HepG2 (cell line): ENCODE measurements at regions not wholly inside any gene's neighbourhood (a gene's known extent, or its start where the extent isn't known, plus 50 kb on each side); places are given as distances from the start of the nearest gene placed in this dataset.

Experiments
- ATAC-seq: fragments of 200-7000 bp; cut with Tn5 transposase; 3 replicates; pipeline ENCODE4 v1.9.1; 2020; ENCODE audit warnings: mild to moderate bottlenecking, moderate library complexity
- BruUV-seq: library from RNA; stranded (reverse); fragments of 400-500 nt; replicated peaks from 2 replicates; lab custom pipeline; 2021; lab: Mats Ljungman, UMichigan
- CTCF ChIA-PET: fragments of 300-600 bp; formaldehyde crosslinking; extraction: SDS; loops from one replicate; lab custom pipeline; 2021; ENCODE audit warnings: low total read pairs, inconsistent platforms, low intra/inter-chr PET ratio; lab: Yijun Ruan, JAX
- POLR2A ChIA-PET: fragments of 350-600 bp; sonication (Branson Sonifier 250); formaldehyde crosslinking; loops from one replicate; lab custom pipeline; 2020; ENCODE audit warnings: antibody characterized with exemption, inconsistent platforms; lab: Yijun Ruan, JAX
- DNase-seq: peaks from one replicate; pipeline ENCODE4 v3.0.0-alpha.2; 2015; ENCODE audit warnings: low spot score
- FAIRE-seq: peaks from 3 replicates; lab custom pipeline; 2011; peaks lifted over from hg19 to GRCh38; lab: Jason Lieb, UNC
- H2AFZ ChIP-seq: one replicate; pipeline ENCODE4 v1.6.1; 2011; ENCODE audit warnings: low read length, inconsistent platforms
- H3K27ac ChIP-seq: fragments of 300-600 bp; 3 replicates; pipeline ENCODE4 v1.8.0; 2011; ENCODE audit warnings: mixed run types, mild to moderate bottlenecking, mixed read lengths, low read length, inconsistent platforms; ENCODE audit not compliant: insufficient read depth; ENCODE audit errors: extremely low read length
- H3K27me3 ChIP-seq, 2 experiments: fragments of 200-600 bp in 1 of 2; 2 replicates in 1 of 2; 3 replicates in 1 of 2; pipeline versions ENCODE4 v1.6.0 to v1.8.0; 2011; ENCODE audit warnings: low read length in 2 of 2, mild to moderate bottlenecking in 2 of 2, moderate library complexity in 2 of 2, inconsistent platforms in 1 of 2; ENCODE audit not compliant: insufficient read depth in 2 of 2, control insufficient read depth in 1 of 2
- H3K36me3 ChIP-seq, 2 experiments: fragments of 200-600 bp in 1 of 2; replicated peaks in 1 of 2; 2 replicates in 1 of 2; 3 replicates in 1 of 2; pipeline versions ENCODE4 v1.5.1 to v1.8.0; 2011; ENCODE audit warnings: low read length in 2 of 2, inconsistent platforms in 1 of 2; ENCODE audit not compliant: insufficient read depth in 2 of 2, control insufficient read depth in 1 of 2
- H3K4me1 ChIP-seq: 2 replicates; pipeline ENCODE4 v1.5.1; 2012; ENCODE audit warnings: low read length, inconsistent platforms; ENCODE audit not compliant: insufficient read depth
- H3K4me2 ChIP-seq: 2 replicates; pipeline ENCODE4 v1.6.0; 2011; ENCODE audit warnings: low read depth, low read length, inconsistent platforms
- H3K4me3 ChIP-seq, 3 experiments: fragments of 200-600 bp in 1 of 3; sonication (generic), shearing (Covaris generic) in 1 of 3; replicated peaks in 1 of 3; 2 replicates each; pipeline ENCODE4 v1.5.1; 2011 to 2016; ENCODE audit warnings: low read length in 3 of 3, inconsistent platforms in 2 of 3, low read depth in 2 of 3, mild to moderate bottlenecking in 2 of 3, control low read depth in 1 of 3, mixed read lengths in 1 of 3; ENCODE audit not compliant: insufficient read depth in 1 of 3
- H3K79me2 ChIP-seq: one replicate; pipeline ENCODE4 v1.6.1; 2011; ENCODE audit warnings: low read length, inconsistent platforms; ENCODE audit not compliant: insufficient read depth
- H3K9ac ChIP-seq: 2 replicates; pipeline ENCODE4 v1.6.0; 2011; ENCODE audit warnings: mild to moderate bottlenecking, low read depth, low read length, inconsistent platforms; ENCODE audit not compliant: insufficient read depth
- H3K9me3 ChIP-seq: 2 replicates; pipeline ENCODE4 v1.5.1; 2012; ENCODE audit warnings: mild to moderate bottlenecking, low read length
- H4K20me1 ChIP-seq: 2 replicates; pipeline ENCODE4 v1.6.0; 2011; ENCODE audit warnings: inconsistent platforms, mild to moderate bottlenecking, low read length, moderate library complexity; ENCODE audit not compliant: insufficient read depth
- AFF4 ChIP-seq: sonication (generic); formaldehyde crosslinking; IDR thresholded peaks from 2 replicates; pipeline ENCODE4 v1.4.0; 2020; ENCODE audit warnings: missing genetic modification reagents
- CC2D1A ChIP-seq: sonication (generic); formaldehyde crosslinking; IDR thresholded peaks from 2 replicates; pipeline ENCODE4 v1.8.1; 2023; ENCODE audit warnings: mild to moderate bottlenecking, missing genetic modification reagents
- IRF2 ChIP-seq: IDR thresholded peaks from 2 replicates; pipeline ENCODE4 v1.6.1; 2018; ENCODE audit warnings: missing genetic modification reagents, missing compliant biosample characterization
- IRX3 ChIP-seq: sonication (generic); formaldehyde crosslinking; IDR thresholded peaks from 2 replicates; pipeline ENCODE4 v1.8.1; 2023; ENCODE audit warnings: mild to moderate bottlenecking, low read depth, missing genetic modification reagents, borderline replicate concordance
- MAFK ChIP-seq, 2 experiments: IDR thresholded peaks in 1 of 2; conservative IDR thresholded peaks in 1 of 2; 2 replicates each; pipeline ENCODE4 v1.6.1; 2011; ENCODE audit warnings: improper control_type of control experiment in 2 of 2, low read length in 2 of 2
- RXRA ChIP-seq: sonication (generic); formaldehyde crosslinking; IDR thresholded peaks from 2 replicates; pipeline ENCODE4 v1.5.1; 2020; ENCODE audit warnings: missing genetic modification reagents
- ZNF460 ChIP-seq: sonication (generic); formaldehyde crosslinking; IDR thresholded peaks from 2 replicates; pipeline ENCODE4 v1.5.1; 2020; ENCODE audit warnings: missing genetic modification reagents, mild to moderate bottlenecking, borderline replicate concordance
- WGBS: methylation state at CpG from one replicate; pipeline ENCODE4 v1.1.6; 2017; ENCODE audit warnings: low lambda C conversion rate; 5-methylcytosine and 5-hydroxymethylcytosine counted together
- in situ Hi-C: cut with HindIII; loops from 2 replicates; pipeline ENCODE4 v1.10.0; 2017; ENCODE audit warnings: low pct_unique_long_range_greater_than_20kb; ENCODE audit not compliant: extremely low pct_ligation_motif_present
- intact Hi-C: fragments of 100-400 bp; cut with micrococcal nuclease; formaldehyde crosslinking; loops from one replicate; pipeline ENCODE4 v1.10.0; 2022; ENCODE audit not compliant: unreplicated experiment

- no peaks in the 10 kb centered on the region for H3K9me3 ChIP-seq
- ChIA-PET CTCF (interaction anchor here (1.4 kb wide), 1 partner anchor 485 kb away, joined by 6 read pairs; no protein-coding TSS in a partner anchor), POLR2A (no interaction called here)
- no peak overlapping the region for H3K9ac ChIP-seq
- H3K36me3 ChIP-seq = no peaks in the 10 kb centered on the region
- peaks cover 10% of the 10 kb centered on the region; the same call in 1 of the 2 replicates for H3K4me1 ChIP-seq
- no peak overlapping the region for H3K4me3 ChIP-seq
- in situ Hi-C loops = loop anchor here (5.0 kb wide), 1 partner anchor 486 kb away; no protein-coding TSS in a partner anchor
- no peak overlapping the region for H2AFZ ChIP-seq
- peak; percentile 56; the same call in 2 of the 3 replicates for ATAC-seq
- 53% methylated on average over 4 of the region's 4 CpGs for WGBS
- no peaks in the 10 kb centered on the region for H4K20me1 ChIP-seq
- no peak for DNase-seq
- H3K4me2 ChIP-seq = no peak overlapping the region
- BruUV-seq = no TSS peak
- no peak for FAIRE-seq
- H3K79me2 ChIP-seq = no peaks in the 10 kb centered on the region
- TF ChIP-seq IRX3 (no peak), IRF2 (no peak), CC2D1A (CRISPR knock-in tag) (no peak), RXRA (CRISPR knock-in tag) (no peak), MAFK (conservative IDR thresholded peaks at IDR 0.05 in 1 of 2, IDR thresholded peaks at IDR 0.05 in 1 of 2; ENCODE audit: low read length in 2 of 2) (peak in 1 of 2 experiments; percentile 40; a peak in 2 of 4 replicates), AFF4 (no peak), ZNF460 (CRISPR knock-in tag) (no peak)
- intact Hi-C loops = loop anchor here (1.0 to 10.0 kb wide), 3 partner anchors 234 to 761 kb away; no protein-coding TSS in a partner anchor
- no peaks in the 10 kb centered on the region for H3K27me3 ChIP-seq
- no peak overlapping the region for H3K27ac ChIP-seq
Observed at GRCh38 chr1:60280819-60281218, 207.2 kb upstream of the C1orf87 start.
